AG04449 (cell line): ENCODE measurements at regions not wholly inside any gene's neighbourhood (a gene's known extent, or its start where the extent isn't known, plus 50 kb on each side); places are given as distances from the start of the nearest gene placed in this dataset.

Source experiments
- CTCF ChIA-PET: fragments of 350-600 bp; formaldehyde crosslinking; extraction: SDS; loops from one replicate; lab custom pipeline; 2021; ENCODE audit warnings: antibody characterized with exemption; lab: Yijun Ruan, JAX
- POLR2A ChIA-PET: fragments of 400-600, 350-600 bp; formaldehyde crosslinking; extraction: SDS; loops from one replicate; lab custom pipeline; 2020; ENCODE audit warnings: antibody characterized with exemption, inconsistent platforms; lab: Yijun Ruan, JAX
- DNase-seq: peaks from one replicate; pipeline ENCODE4 v3.0.0-alpha.2; 2010; ENCODE audit warnings: low read depth, low spot score
- H3K4me3 ChIP-seq: 2 replicates; pipeline ENCODE4 v1.5.1; 2011; ENCODE audit warnings: low read depth, mild to moderate bottlenecking, control low read depth, low read length
- TF ChIP-seq, protein P1 (sequence below): IDR thresholded peaks from one replicate; pipeline ENCODE4 v1.5.1; 2011; ENCODE audit warnings: mild to moderate bottlenecking, moderate library complexity, low read length, control low read depth, inconsistent platforms; ENCODE audit not compliant: insufficient read depth; ENCODE audit errors: missing control alignments

DNA sequence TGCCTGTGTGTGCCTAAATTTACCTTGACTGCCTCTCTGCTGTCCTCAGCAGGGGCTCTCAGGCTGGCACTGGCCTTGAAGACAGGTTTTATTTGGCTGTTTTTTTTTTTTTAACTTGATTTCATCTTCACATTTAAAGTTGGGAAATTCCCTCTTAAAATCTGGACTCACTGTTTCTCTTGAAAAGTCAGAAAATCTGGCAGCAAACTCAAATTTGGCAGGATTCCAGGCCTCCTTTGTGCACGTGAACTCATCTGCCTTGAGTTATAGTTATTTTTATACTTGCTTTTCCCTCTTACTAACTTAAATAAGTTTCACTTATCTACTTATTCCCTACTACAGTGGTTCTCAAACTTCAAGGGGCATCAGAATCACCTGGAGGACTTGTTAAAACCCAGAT is 118.4 kb upstream of the MAP3K1 start:
- DNase-seq = no peak
- H3K4me3 ChIP-seq = no peak overlapping the region
- POLR2A ChIA-PET = interaction anchor here (0.6 kb wide), 1 partner anchor 286 kb away, joined by 3 read pairs; no protein-coding TSS in a partner anchor
- CTCF ChIA-PET = no interaction called here
- TF ChIP-seq, protein P1, sequence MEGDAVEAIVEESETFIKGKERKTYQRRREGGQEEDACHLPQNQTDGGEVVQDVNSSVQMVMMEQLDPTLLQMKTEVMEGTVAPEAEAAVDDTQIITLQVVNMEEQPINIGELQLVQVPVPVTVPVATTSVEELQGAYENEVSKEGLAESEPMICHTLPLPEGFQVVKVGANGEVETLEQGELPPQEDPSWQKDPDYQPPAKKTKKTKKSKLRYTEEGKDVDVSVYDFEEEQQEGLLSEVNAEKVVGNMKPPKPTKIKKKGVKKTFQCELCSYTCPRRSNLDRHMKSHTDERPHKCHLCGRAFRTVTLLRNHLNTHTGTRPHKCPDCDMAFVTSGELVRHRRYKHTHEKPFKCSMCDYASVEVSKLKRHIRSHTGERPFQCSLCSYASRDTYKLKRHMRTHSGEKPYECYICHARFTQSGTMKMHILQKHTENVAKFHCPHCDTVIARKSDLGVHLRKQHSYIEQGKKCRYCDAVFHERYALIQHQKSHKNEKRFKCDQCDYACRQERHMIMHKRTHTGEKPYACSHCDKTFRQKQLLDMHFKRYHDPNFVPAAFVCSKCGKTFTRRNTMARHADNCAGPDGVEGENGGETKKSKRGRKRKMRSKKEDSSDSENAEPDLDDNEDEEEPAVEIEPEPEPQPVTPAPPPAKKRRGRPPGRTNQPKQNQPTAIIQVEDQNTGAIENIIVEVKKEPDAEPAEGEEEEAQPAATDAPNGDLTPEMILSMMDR = no peak

- ChIA-PET POLR2A (no interaction called here), CTCF (no interaction called here)
- no peak for DNase-seq
- TF ChIP-seq, protein P1 = no peak
- H3K4me3 ChIP-seq = no peak overlapping the region
Measured at GRCh38 chr5:56693220-56693579, 122.1 kb upstream of the MAP3K1 start.

GRCh38 chr5:56692359-56693219 is 122.8 kb upstream of the MAP3K1 start:
- POLR2A ChIA-PET = no interaction called here
- CTCF ChIA-PET = no interaction called here
- no peak for DNase-seq
- no peak overlapping the region for H3K4me3 ChIP-seq
- TF ChIP-seq, protein P1 = no peak

DNA sequence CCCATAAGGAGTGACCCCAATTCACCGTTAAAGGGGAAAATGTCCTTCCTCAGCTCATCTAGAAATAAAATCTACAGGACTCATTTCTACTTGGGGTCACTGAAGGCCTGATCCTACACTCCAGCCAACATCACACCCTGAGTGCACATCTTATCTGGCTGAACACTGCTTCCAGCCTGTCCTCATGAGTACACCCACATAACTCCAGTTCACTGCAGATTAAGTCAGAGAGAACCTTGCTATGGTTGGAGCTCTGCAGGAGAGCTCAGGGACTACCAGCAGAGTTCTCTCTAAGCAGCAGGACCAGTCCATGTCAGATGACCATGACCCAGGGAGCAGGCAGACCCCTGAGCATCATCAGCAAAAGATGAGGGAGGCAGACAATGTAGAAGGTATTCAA is 126.9 kb upstream of the MAP3K1 start:
- no peak overlapping the region for H3K4me3 ChIP-seq
- ChIA-PET POLR2A (no interaction called here), CTCF (interaction anchor here (1.2 kb wide), 1 partner anchor 19 kb away, joined by 3 read pairs; no protein-coding TSS in a partner anchor)
- DNase-seq = no peak
- TF ChIP-seq, protein P1 = no peak

DNA sequence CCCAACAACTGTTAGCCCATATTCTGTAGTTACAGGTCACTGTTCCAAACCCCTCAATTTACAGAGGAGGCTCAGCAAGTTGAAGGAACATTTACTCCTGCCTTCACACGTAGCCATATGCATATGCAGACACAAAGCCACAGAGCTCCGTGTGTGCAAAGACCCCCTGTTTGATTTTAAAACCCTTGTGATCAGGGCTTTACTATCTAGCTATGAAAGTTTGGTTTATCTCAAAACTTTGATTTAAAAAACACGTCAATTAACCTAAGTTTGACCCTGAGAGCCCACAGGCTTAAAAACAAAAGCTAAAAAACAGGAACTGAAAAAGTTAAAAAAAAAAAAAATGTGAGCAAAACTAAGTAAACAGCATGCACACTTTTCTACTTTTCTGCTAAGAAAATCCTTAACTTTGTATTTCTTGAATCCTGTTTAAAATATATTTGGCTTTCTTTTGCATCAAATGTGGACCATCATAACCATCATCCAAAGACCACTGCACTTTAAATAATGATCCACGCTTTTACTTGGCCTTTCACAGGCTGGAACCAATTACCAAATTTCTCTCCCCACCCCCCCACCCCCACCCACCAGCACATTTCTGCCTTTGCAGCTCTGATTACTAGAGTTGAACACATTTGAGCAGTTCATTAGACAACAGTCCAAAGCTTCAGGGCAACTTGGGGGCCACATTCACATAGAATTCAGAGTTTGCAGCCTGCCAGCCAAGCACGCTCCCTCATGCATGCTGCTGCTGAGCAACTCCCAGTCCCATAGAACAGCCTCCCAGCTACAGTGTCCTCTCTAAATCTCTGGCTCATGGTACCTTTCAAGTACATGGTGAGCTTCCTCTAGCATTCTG is 128.8 kb upstream of the MAP3K1 start:
- no peak overlapping the region for H3K4me3 ChIP-seq
- DNase-seq = no peak
- ChIA-PET POLR2A (no interaction called here), CTCF (no interaction called here)
- TF ChIP-seq, protein P1 = no peak

- POLR2A ChIA-PET = no interaction called here
- no peak overlapping the region for H3K4me3 ChIP-seq
- DNase-seq = no peak
- CTCF ChIA-PET = no interaction called here
- TF ChIP-seq, protein P1 = no peak
Measured at GRCh38 chr5:56685503-56686217, 129.7 kb upstream of the MAP3K1 start.
